HL-60 (cell line): ENCODE measurements at regions not wholly inside any gene's neighbourhood (a gene's known extent, or its start where the extent isn't known, plus 50 kb on each side); places are given as distances from the start of the nearest gene placed in this dataset.
"Not testable (repeated sequence)": the region's sequence is repeated elsewhere in the genome, so short reads cannot be mapped to it uniquely, and the experiment has no call there.

Experiments used
- DNase-seq, 2 experiments: peaks; one replicate each; pipeline ENCODE4 v3.0.0-alpha.2; 2010 to 2020; ENCODE audit warnings: low read depth in 1 of 2, low spot score in 1 of 2
- H3K27ac ChIP-seq: fragments of 250-450 bp; sonication (Bioruptor Pico); replicated peaks from 2 replicates; pipeline ENCODE4 v1.5.1; 2020; ENCODE audit warnings: mild to moderate bottlenecking, moderate library complexity
- H3K27me3 ChIP-seq: fragments of 250-450 bp; sonication (Bioruptor Pico); 2 replicates; pipeline ENCODE4 v1.5.1; 2021; ENCODE audit warnings: mild to moderate bottlenecking, moderate library complexity; ENCODE audit not compliant: insufficient read depth, poor library complexity, severe bottlenecking
- H3K4me3 ChIP-seq: replicated peaks from 2 replicates; pipeline ENCODE4 v1.5.1; 2011; ENCODE audit warnings: mild to moderate bottlenecking, control low read depth, low read length; ENCODE audit not compliant: insufficient read depth
- CTCF ChIP-seq: IDR thresholded peaks from one replicate; pipeline ENCODE4 v1.5.1; 2011; ENCODE audit warnings: low read length, control low read depth, inconsistent platforms; ENCODE audit not compliant: insufficient read depth
- GABPA ChIP-seq: IDR thresholded peaks from 2 replicates; pipeline ENCODE4 v1.6.1; 2012; ENCODE audit warnings: low read depth
- POLR2AphosphoS5 ChIP-seq: IDR thresholded peaks from 2 replicates; pipeline ENCODE4 v1.6.1; 2012; ENCODE audit warnings: low read depth
- REST ChIP-seq: IDR thresholded peaks from 2 replicates; pipeline ENCODE4 v1.6.1; 2012; ENCODE audit warnings: low read depth; ENCODE audit not compliant: insufficient replicate concordance
- SPI1 ChIP-seq: IDR thresholded peaks from 2 replicates; pipeline ENCODE4 v1.6.1; 2012; ENCODE audit warnings: low read depth, mild to moderate bottlenecking, borderline replicate concordance

- Histone ChIP-seq H3K4me3 (no peak overlapping the region), H3K27me3 (no peaks in the 10 kb centered on the region), H3K27ac (no peak overlapping the region)
- no peak for DNase-seq
- TF ChIP-seq REST, result no peak
- TF ChIP-seq POLR2AphosphoS5, result no peak
- TF ChIP-seq CTCF, result no peak
- no peak for TF ChIP-seq SPI1
- TF ChIP-seq GABPA, result no peak
Measured at GRCh38 chr18:37844209-37844970, 278.8 kb upstream of the CELF4 start.

- Histone ChIP-seq H3K4me3 (no peak overlapping the region), H3K27ac (no peak overlapping the region), H3K27me3 (no peaks in the 10 kb centered on the region)
- TF ChIP-seq CTCF (no peak), GABPA (no peak), POLR2AphosphoS5 (no peak), REST (no peak), SPI1 (no peak)
- no peak for DNase-seq
Measured at GRCh38 chr18:37838083-37838482, 272.5 kb upstream of the CELF4 start.

GRCh38 chr18:37836071-37836970 is 270.7 kb upstream of the CELF4 start:
- TF ChIP-seq SPI1, result no peak
- no peak for TF ChIP-seq CTCF
- no peak for TF ChIP-seq GABPA
- no peak for TF ChIP-seq POLR2AphosphoS5
- no peak for TF ChIP-seq REST
- DNase-seq, result no peak
- no peaks in the 10 kb centered on the region for H3K27me3 ChIP-seq
- no peak overlapping the region for H3K4me3 ChIP-seq
- H3K27ac ChIP-seq, result no peak overlapping the region

GRCh38 chr18:37832010-37832695 is 266.6 kb upstream of the CELF4 start:
- not testable (repeated sequence) for DNase-seq, H3K27me3 ChIP-seq, H3K27ac ChIP-seq, H3K4me3 ChIP-seq
